Activated naive CD4-positive, alpha-beta T cell treated with anti-CD3 and anti-CD28 coated beads, Interleukin-2, amount 50 U/mL, for 16 hours (primary cell): ENCODE measurements at regions not wholly inside any gene's neighbourhood (a gene's known extent, or its start where the extent isn't known, plus 50 kb on each side); places are given as distances from the start of the nearest gene placed in this dataset.

Experiments
- DNase-seq: peaks from one replicate; pipeline ENCODE4 v3.0.0-alpha.2; 2020

GRCh38 chr3:72698154-72698917, 149.9 kb downstream of the SHQ1 start:
- DNase-seq, result no peak

- DNase-seq, result no peak
Measured at GRCh38 chr3:72697717-72698116, 150.5 kb downstream of the SHQ1 start.

GRCh38 chr3:72696815-72697214, 151.4 kb downstream of the SHQ1 start:
- DNase-seq, result no peak

DNA sequence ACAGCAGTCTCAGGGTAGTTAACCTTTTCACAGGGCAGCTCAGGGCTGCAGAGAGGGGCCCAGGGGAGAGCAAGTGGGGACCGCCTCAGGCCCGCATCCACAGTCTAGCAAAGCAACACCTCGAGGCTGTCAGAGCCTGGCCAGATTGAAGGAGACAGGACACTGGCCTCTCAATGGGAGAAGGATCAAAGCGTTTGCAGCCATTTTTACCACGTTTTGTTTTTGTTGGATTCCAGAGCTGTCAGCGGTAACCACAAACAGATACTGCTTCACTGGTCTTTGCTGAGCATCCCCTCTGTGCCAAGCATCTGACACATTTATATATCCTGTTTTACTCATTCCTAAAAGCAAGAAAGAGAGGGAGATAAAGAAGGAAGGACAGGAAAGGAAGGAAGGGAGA, 153.8 kb downstream of the SHQ1 start:
- no peak for DNase-seq

- no peak for DNase-seq
Measured at GRCh38 chr3:72692990-72693389, 155.3 kb downstream of the SHQ1 start.

DNA sequence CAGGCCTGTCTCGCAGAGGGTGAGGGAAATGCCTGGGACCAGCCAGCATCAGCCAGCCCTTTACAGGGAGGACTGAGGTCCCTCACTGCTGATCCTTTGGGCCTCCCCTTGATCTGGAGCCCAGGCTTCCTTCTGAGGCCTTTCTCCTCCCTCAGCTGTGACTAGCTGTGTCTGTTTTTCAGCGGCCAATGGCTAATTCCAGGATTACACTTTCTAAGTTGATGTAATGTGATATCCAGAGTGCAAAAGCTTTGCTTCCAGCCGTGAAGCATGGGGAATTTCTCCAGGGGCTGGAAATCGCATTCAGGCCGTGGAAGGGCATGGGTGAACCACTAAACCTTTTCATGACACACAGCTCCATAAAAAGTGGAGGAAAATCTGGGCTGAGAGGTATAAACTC, 157.6 kb downstream of the SHQ1 start:
- DNase-seq, result no peak

DNA sequence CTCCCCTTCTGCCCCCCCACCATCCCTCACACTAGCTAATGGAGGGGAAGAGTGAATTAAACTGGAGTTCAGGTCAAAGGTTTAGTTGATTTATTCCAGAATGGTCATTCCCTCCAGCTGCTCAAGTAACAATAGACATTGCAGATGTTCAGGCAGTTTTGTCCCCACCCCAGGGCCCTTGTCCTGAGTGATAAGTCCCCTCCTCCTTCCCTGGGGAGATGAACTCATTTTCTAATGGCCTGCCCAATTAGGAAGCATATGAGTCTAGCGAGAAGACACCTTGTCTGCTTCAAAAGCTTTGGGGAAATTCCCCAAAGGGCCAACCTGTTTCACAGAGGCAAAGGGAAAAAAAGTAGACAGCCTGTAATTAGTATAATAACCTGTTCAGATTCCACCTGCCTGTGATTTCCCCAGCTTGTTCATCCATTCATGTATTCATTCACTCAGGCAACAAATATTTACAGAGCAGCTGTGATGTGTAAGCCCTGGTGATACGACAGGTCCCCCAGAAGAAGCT, 165.3 kb downstream of the SHQ1 start:
- DNase-seq, result no peak

DNA sequence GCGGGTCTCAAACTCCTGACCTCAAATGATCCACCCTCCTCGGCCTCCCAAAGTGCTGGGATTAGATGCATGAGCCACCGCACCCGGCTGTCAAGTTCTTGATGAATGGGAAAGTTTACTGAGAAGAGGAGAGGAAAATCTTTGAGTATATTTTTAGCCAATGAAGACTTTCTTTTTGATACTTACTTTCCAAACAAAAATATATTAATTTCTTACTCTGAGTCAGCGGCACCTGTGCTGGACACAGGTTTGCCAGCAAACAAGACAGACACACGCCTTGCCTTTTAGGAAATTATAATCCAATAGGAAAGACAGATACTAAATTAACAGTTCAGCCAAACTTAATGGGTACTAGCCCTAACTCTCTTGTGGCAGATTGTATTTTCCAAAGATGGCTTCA, 166.6 kb downstream of the SHQ1 start:
- no peak for DNase-seq

GRCh38 chr3:72680766-72681165, 167.5 kb downstream of the SHQ1 start:
- DNase-seq, result no peak

DNA sequence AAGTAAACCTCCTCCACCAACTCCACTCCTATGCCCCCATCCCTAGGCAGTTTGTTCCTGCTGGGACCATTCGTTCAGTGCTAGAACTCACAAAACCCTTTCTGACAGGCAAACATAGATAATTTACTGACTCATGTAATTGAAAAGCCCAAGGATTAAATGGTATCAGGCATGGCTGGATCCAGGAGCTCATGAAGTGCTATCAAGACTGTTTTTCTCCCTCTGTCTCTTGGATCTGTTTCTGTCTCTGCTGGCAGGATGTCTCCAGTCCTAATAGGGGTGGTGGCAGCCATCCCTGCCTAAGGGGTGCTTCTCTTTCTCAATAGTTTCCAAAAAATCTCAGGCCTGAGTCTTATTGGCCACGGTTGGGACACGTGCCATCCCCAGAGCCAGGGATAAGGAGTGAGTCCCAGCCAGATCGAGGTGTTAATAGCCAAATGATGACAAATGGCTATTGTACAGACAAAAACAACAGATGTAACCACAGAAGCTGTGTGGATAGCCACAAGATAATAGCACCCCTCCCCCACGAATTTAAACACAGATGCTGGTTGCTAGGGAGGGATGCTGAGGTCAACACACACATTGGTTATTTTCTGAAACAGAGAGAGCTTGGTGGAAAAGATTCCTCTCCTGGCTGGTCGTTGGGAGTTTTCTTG, 168.6 kb downstream of the SHQ1 start:
- no peak for DNase-seq

GRCh38 chr3:72678867-72679266, 169.4 kb downstream of the SHQ1 start:
- DNase-seq, result no peak

DNA sequence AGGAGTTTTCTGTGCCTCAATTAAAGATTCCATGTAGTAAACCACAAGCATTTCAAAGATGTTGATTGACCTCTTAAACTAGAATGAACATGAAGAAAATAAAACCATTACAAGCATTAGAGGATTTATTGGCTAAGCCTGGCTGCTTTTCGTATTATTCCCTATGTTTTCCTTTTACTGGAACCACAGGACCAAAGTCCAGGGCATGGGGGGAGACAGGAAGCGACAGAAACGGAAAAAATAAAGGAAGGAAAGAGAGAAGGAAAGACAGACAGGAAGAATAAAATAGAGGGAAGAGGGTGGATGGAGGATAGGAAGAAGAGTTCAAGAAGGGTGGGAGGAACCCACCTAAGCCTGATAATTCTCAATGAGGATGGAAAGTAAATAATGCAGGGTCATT, 169.9 kb downstream of the SHQ1 start:
- DNase-seq, result no peak

DNA sequence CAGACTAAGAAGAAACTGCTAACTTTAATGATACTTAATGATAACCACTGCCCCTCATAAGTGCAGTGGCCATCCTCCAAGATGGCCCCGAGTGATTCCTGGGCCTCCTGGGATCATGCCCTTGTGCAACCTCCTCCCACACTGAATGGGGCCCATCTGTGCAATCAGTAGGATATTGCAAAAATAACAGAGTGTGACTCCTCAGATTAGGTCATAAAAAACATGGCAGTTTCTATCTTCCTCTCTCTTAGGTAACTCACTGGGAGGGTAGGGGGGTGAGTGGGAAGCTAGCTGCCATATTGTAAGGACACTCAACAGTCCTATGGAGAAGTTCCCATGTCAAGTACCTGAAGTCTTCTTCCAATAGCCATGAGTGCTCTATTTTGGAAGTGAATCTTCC, 173.0 kb downstream of the SHQ1 start:
- no peak for DNase-seq

GRCh38 chr3:72673011-72673771, 175.1 kb downstream of the SHQ1 start:
- DNase-seq, result no peak

DNA sequence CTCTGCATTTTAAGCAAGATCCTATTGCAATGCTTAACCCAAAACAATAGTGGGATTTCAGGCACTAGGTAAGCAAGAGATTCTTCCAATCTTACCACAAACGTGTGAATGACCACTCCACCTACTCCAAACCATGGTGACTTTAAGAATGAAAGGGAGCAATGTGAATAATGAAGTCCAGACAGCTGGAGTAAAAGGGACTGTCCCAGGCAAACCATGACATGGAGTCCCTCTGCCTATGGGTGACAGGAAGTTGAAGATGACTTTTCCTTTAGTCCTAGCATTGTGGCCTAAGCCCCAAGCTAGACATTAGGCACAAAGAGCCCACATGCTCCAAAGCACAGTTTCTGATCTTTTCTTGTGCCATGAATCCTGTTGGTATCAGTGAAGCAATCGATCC, 179.0 kb downstream of the SHQ1 start:
- DNase-seq, result no peak

- DNase-seq, result no peak
Measured at GRCh38 chr3:72666447-72666755, 181.8 kb downstream of the SHQ1 start.

- DNase-seq, result peak; percentile 50
Measured at GRCh38 chr3:72665701-72666446, 182.4 kb downstream of the SHQ1 start.

DNA sequence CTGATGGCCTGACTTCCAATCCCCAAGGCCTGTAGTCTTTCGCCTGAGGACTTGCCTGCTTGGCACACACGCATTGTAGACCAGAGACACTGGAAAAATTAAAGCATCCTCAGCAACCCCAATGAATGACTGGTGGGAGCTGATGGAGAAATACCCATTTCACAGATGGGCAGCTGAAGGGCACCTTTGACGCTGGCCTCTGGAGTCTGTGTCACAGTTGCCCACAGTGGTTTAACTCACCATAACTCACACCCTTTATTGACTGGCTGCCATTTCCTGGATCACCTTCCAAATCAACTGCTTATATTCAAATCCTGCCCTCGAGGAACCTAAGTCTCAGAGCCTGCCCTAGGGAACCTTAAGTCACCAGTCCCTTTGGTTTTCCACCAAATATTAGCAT, 183.1 kb downstream of the SHQ1 start:
- no peak for DNase-seq

- no peak for DNase-seq
Measured at GRCh38 chr3:72664184-72664975, 183.9 kb downstream of the SHQ1 start.

- DNase-seq, result no peak
Measured at GRCh38 chr3:72663429-72663828, 184.8 kb downstream of the SHQ1 start.

DNA sequence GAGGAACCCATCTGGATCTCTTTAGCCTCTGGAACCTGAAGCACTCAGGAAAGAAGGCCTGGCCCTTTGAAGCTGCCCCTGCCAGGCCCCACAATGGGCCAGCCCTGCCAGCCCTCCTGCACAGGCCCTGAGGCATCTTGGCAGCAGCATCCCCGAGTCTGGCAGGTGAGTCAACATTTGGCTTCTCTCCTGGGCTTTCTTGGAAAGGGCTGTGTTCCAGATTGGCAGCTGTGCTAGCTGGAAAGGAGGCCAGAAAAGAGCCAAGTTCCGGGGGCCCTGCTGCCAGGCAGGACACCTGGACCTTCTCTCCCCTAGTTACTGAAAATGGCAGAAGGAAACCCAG, 187.2 kb downstream of the SHQ1 start:
- DNase-seq, result no peak
